SH-SY5Y (cell line): ENCODE measurements at regions not wholly inside any gene's neighbourhood (a gene's known extent, or its start where the extent isn't known, plus 50 kb on each side); places are given as distances from the start of the nearest gene placed in this dataset.

Experiments
- GATA2 ChIP-seq: IDR thresholded peaks from 2 replicates; pipeline ENCODE4 v1.6.1; 2011; ENCODE audit warnings: mild to moderate bottlenecking, low read depth, low read length
- GATA3 ChIP-seq: IDR thresholded peaks from 2 replicates; pipeline ENCODE4 v1.6.1; 2011; ENCODE audit warnings: low read depth, mild to moderate bottlenecking, low read length, moderate library complexity

DNA sequence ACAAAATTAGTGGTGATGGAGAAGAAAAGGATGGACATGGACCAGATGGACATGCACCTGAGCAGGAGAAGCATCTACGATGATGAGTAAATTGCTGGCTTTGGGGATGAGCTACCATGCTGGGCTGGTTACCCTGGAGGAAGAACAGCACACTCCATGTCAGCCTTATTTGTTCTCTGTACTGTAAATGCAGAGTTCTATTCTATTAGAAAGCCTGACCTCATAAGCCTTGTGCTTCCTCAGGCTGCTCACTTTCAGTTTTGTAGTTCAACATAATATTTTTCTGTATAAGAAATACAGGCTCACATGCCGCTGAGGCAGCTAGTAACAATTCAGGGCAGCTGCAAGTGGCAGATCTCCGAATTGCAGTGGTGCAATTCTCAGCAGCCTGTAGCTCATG is 249.6 kb downstream of the PLA2G4A start:
- no peak for TF ChIP-seq GATA3

DNA sequence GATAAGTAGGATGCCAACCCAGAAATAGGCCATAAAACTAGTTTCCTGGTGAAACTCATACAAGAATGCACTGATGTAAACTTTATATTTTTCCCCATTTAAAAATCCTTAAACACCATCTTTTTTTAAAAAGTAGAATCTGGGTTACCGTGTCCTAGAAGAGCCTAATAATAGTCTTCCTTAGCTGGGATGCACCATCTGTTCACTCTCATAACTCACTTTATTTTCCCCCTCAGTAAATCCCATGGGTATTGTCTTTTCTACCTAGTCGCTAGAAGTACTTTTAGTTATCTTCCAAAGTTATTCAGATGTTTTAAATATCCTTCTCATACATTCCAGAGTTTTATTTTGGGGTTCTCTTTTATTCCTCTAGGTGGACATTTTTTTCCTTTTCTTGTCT is 250.2 kb downstream of the PLA2G4A start:
- TF ChIP-seq GATA2 (no peak), GATA3 (no peak)

DNA sequence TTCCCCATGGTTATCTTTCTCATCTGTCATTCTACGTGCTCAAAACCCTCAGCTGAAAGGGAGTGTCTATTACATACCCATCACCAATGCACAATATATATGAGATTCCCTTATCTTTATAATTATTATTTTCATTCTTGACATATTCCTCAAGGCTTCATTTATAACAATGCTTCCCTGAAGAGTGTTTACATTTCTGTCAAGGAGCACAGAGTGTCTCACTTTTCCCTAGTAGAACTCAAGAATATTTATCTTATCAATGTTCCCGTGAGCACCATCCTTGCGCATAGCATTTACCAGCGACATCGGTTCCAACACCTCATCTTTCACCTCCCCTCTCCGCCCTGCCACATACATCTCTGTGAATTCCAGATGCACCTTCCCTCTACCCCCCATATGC is 250.6 kb downstream of the PLA2G4A start:
- TF ChIP-seq GATA2 = no peak

DNA sequence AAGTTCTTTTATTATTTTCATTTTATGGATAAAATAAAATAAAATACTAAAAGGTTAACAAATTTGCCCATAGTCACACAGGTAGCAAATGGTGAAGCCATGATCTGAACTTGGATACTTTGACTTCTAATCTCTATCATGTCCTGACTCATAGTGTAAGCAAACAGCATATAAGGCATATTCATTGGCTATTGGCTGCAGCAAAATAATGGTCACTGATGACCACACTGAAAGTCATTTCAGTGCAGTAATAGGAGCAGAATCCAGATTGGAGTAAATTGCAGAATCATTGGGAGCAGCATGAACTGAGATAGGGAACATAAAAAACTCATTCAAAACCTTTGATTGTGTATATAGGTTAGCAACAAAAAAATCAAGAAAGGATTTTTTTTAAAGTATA is 262.9 kb downstream of the PLA2G4A start:
- TF ChIP-seq GATA2 (no peak), GATA3 (no peak)

DNA sequence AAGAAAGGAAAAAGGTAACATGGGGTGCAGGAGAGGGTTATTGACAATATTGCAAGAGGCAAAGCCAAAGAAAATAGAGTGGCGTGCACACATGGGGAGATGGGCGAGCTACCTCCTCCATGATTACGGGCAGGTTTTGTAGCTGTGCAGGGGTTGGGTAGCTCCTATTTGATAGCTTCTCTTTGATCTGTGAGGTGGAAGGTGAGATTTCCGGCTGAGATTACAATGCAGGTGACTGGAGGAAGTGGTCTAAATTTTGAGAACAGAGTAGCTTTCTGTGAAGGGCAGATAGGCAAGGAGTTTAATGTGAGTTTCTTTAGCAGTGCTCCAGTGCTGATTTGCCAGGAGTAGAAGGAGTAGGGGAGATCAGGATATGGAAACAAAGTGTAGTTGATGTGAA is 263.4 kb downstream of the PLA2G4A start:
- TF ChIP-seq GATA3 = no peak
- TF ChIP-seq GATA2 = no peak

DNA sequence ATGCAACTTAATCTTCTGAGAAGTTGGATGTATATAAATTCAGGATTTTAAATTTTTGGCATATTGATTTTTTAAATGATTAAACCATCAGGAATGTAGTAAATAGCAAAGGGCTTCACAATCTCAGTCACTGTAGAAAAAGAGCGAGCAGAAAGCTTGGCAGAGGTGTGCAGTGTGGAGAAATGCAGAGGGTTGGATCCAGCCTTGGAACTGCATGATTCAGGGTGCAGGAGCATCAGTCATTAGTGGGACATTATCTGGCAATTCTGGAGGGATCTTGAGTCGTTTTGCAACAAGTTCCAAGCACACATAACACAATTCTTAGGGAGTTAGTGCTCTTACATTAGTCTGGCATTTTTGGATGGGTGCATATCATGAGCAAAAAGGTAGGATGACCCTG is 267.9 kb downstream of the PLA2G4A start:
- TF ChIP-seq GATA2 = no peak
- no peak for TF ChIP-seq GATA3

DNA sequence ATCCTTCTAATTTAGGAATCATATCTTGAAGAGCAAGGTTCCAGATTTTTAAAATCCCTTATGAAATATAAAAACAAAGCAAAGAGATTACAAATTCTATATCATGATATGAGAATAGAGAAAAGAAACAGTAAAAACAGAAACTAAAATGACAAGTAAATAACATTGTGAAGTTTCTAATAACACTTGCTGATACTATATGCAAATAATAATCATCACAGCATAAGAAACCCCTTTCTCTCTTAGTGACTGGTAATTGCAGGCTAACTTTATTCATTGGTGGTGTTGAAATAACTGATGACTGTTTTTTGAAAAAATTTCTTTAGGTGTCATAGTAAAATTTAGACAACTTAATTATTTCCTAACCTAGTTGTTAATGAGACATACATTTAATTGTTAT is 281.6 kb downstream of the PLA2G4A start:
- TF ChIP-seq GATA3 = no peak
- TF ChIP-seq GATA2 = no peak

DNA sequence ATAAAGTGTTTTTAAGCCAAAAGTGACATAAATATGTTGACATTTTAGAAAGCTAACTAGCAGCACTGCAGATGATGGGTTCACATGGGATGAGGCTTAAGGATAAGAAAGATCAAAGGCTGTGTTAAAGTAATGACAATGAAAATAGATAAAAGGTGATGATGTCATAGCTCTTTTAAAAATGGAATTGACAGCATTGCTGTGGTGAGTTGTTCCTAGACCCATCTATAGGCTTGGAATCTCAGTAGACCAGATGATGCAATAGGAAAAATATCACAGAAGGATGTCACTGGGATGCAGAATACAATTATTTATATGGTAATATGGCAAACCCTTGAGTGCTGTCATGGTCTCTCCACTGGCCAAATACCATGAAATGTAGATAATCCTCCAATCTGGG is 286.0 kb downstream of the PLA2G4A start:
- no peak for TF ChIP-seq GATA3
- no peak for TF ChIP-seq GATA2

DNA sequence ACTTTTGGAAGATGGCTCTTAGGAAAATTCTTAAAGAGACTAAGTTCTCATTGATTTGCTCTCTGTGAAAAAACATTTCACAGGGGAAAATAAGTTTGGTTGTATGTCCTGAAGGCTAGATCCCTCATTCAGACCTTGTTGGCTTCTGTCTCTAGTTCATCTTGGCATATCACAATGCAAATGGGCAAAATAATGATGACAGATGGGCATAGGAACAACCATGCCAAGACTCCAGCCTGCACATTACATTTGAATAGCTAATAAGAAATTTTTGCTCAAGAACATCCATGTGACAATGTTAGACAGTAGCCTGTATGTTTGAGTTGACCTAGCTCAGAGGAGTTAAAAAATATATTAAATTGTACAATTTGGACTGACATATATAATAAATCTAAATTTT is 292.9 kb downstream of the PLA2G4A start:
- no peak for TF ChIP-seq GATA3

DNA sequence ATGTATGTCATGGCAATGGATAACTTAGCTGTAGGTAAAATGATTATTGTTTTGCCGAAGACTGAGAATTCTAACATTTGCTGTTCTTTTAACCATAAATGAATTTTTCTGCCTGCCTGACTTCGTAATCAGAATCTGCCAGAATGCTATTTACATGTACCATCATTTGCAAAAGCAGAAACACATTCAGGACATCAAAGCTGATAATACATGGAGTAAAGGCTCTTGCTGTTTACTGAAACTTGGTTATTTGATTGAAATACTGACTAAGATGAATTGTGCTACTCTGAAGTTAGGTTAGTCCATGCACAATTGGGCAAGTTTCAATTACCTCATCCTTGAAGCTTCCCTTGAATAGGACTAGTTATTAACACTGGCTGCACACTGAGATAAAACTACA is 293.8 kb downstream of the PLA2G4A start:
- TF ChIP-seq GATA2 (no peak), GATA3 (no peak)

DNA sequence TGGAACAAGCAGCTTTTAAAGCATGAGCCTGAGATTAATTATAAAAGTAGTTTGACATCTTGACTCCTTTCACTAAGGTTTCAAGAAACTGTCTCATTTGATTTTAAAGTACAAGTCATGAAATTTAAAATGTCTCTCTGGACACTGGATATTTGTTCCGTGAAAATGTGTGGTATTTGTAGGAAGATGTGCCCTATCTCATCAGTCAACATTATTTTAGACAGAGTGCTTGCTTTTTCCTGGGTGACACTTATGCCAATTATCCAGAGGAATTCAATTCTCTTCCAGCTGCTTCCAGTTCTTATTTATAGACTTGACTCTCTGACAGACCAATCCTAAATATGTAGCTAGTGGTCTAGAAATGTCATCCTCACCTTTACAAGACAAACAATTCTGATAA is 300.4 kb downstream of the PLA2G4A start:
- TF ChIP-seq GATA2 (no peak), GATA3 (no peak)

DNA sequence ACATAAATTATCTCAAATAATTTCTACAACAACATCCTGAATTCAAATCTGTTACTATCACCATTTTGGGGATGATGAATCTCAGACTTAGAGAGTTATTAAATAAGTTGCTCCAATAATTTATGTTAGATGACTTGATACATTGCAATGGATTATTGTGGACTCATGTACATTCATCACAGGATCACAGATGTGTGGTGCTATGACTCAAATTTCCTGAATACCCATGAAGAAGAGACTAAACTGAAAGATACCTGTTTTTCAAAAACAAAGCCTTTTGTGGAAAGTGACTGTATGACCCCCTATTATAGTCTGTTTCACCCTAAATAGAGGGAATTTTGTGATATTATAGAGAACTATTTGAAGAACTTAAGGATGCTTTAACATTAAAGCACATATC is 315.0 kb downstream of the PLA2G4A start:
- no peak for TF ChIP-seq GATA3

DNA sequence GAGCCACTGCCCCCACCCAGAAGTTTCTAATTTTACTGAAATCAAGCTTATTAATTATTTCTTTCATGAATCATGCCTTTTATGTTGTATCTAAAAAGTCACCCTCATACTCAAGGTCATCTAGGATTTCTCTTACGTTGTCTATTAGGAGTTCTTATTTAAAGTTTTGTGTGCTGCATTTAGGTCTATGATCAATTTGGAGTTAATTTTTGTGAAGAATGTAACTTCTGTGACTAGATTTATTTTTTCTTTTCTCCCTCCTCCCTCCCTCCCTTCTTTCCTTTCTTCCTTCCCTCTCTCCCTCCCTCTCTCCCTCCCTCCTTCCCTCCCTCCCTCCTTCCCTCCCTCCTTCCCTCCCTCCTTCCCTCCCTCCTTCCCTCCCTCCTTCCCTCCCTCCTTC is 317.6 kb downstream of the PLA2G4A start:
- TF ChIP-seq GATA2 = no peak
- TF ChIP-seq GATA3 = no peak

DNA sequence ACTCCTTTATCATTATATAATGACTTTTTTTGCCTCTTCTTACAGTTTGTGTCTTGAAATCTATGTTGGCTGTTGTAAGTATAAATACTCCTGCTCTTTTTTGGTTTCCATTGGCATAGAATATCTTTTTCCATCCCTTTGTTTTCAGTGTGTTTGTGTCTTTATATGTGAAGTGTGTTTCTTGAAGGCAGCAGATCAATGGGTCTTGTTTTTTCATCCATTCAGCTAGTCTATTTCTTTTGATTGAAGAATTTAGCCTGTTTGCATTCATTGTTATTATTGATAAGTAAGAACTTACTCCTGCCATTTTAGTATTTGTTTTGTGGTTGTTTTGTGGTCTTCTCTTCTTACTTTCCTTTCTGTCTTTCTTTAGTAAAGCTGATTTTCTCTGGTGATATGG is 322.8 kb downstream of the PLA2G4A start:
- TF ChIP-seq GATA3 (no peak), GATA2 (no peak)

DNA sequence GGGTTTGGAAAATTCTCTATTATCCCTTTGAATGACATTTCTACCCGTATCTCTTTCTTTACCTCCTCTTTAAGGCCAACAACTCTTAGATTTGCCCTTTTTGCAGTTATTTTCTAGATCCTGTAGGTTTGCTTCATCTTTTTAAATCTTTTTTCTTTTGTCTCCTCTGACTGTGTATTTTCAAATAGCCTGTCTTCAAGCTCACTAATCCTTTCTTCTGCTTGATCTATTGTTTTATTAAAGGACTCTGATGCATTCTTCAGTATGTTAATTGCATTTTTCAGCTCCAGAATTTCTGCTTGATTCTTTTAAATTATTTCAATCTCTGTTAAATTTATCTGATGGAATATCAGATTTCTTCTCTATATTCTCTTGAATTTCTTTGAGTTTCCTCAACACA is 324.3 kb downstream of the PLA2G4A start:
- TF ChIP-seq GATA2 (no peak), GATA3 (no peak)

DNA sequence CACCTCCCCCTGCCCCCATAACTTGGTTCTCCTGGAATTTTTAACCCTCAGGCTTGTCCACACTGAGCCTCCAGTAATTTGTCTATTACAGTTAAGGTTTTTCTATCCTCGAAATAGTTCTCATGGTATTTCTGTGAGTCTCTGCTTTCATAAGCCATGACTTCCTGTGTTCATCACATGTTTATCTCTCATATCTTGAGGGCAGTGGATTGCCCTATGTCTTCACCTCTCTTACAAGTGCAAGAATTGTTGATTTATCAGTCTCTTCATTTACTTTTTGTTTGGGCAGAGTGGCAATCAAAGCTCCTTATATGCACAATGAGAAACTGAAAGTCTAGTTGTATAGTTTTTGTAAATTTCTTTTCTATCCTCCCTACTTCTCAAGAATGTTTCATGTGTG is 328.4 kb downstream of the PLA2G4A start:
- TF ChIP-seq GATA3 (no peak), GATA2 (no peak)

DNA sequence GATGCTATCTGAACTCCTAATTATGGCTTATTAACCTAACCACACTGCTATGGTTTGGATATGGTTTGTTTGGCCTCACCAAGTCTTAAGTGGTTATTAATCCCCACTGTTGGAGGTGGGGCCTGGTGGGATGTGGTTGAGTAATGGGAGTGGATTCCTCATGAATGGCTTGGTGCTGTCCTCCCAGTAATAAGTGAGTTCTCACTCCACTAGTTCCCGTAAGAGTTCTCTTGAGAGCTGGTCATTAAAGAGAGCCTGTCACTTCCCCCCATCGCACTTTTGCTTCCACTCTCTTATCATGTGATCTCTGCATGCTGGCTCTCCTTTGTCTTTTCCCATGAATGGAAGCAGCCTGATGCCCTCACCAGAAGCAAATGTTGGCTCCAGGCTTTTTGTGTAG is 328.8 kb downstream of the PLA2G4A start:
- TF ChIP-seq GATA2 (peak; percentile 37; the same call in 1 of the 2 replicates), GATA3 (no peak)

DNA sequence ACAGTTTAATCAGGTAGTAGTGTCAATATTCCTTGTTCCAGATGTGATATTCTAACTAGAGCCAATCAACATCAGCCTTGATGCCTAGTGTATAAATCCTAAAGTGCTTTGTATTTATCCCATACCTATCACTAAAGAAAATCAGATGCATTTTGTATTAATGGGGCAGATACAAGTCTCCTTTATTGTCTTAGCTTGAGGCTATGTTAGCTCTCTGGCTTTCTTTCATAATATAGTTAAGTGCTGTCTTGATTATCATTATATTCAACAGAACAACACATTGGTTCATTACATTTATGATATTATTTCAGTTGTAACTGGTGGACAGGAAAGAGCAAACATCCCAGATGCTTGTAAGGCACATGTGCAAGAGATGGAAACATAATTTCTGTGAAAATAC is 338.8 kb downstream of the PLA2G4A start:
- TF ChIP-seq GATA3 (peak; percentile 76), GATA2 (no peak)
